ENCODE measurements at regions not wholly inside any gene's neighbourhood (a gene's known extent, or its start where the extent isn't known, plus 50 kb on each side); places are given as distances from the start of the nearest gene placed in this dataset.

- no peak overlapping the region for H3K4me3 ChIP-seq (ENCODE audit: control insufficient read depth, low read depth, low read length)
- DNase-seq (ENCODE audit: low read depth): no peak
- TF ChIP-seq CTCF (conservative IDR thresholded peaks at IDR 0.05; ENCODE audit: control insufficient read depth, insufficient read depth, low read depth, low read length): no peak
Measured at GRCh38 chr18:75131381-75132000, 77.4 kb downstream of the PTGR3 start.

GRCh38 chr18:75130591-75131328, 78.2 kb downstream of the PTGR3 start:
- peak; percentile 25 for DNase-seq (ENCODE audit: low read depth)
- no peak overlapping the region for H3K4me3 ChIP-seq (ENCODE audit: control insufficient read depth, low read depth, low read length)
- peak; percentile 40 for TF ChIP-seq CTCF (conservative IDR thresholded peaks at IDR 0.05; ENCODE audit: control insufficient read depth, insufficient read depth, low read depth, low read length)

GRCh38 chr18:75129717-75130477, 79.0 kb downstream of the PTGR3 start:
- H3K4me3 ChIP-seq (ENCODE audit: control insufficient read depth, low read depth, low read length): no peak overlapping the region
- no peak for DNase-seq (ENCODE audit: low read depth)
- no peak for TF ChIP-seq CTCF (conservative IDR thresholded peaks at IDR 0.05; ENCODE audit: control insufficient read depth, insufficient read depth, low read depth, low read length)

GRCh38 chr18:75128911-75129716, 79.8 kb downstream of the PTGR3 start:
- TF ChIP-seq CTCF (conservative IDR thresholded peaks at IDR 0.05; ENCODE audit: control insufficient read depth, insufficient read depth, low read depth, low read length): no peak
- DNase-seq (ENCODE audit: low read depth): no peak
- no peak overlapping the region for H3K4me3 ChIP-seq (ENCODE audit: control insufficient read depth, low read depth, low read length)

GRCh38 chr18:75128051-75128605, 80.8 kb downstream of the PTGR3 start:
- no peak for TF ChIP-seq CTCF (conservative IDR thresholded peaks at IDR 0.05; ENCODE audit: control insufficient read depth, insufficient read depth, low read depth, low read length)
- H3K4me3 ChIP-seq (ENCODE audit: control insufficient read depth, low read depth, low read length): no peak overlapping the region
- DNase-seq (ENCODE audit: low read depth): no peak

All from fibroblast of mammary gland (primary cell).